ENCODE measurements at regions not wholly inside any gene's neighbourhood (a gene's known extent, or its start where the extent isn't known, plus 50 kb on each side); places are given as distances from the start of the nearest gene placed in this dataset.

DNA sequence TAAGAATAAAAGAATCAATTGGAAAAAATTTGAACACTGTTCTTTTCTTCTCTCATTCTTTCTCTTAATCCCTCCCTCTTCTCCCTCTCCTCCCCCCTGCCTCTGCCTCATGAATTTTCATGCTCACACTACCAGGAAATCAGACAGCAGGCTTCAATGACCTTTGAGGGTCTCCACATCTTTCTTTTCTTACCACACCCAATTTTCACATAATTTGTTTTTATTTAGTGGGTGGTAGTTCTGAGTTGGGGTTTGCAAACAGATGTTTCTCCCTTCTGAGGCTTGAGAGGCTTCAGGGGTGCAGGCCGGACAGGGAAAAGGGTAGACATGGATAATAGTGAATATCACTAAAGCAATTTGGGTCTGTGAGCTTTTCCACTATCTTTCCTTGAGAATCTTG is 95.5 kb downstream of the SPATA19 start:
- no peak for TF ChIP-seq POLR2AphosphoS5 (IDR thresholded peaks at IDR 0.05)
- TF ChIP-seq, protein P1, sequence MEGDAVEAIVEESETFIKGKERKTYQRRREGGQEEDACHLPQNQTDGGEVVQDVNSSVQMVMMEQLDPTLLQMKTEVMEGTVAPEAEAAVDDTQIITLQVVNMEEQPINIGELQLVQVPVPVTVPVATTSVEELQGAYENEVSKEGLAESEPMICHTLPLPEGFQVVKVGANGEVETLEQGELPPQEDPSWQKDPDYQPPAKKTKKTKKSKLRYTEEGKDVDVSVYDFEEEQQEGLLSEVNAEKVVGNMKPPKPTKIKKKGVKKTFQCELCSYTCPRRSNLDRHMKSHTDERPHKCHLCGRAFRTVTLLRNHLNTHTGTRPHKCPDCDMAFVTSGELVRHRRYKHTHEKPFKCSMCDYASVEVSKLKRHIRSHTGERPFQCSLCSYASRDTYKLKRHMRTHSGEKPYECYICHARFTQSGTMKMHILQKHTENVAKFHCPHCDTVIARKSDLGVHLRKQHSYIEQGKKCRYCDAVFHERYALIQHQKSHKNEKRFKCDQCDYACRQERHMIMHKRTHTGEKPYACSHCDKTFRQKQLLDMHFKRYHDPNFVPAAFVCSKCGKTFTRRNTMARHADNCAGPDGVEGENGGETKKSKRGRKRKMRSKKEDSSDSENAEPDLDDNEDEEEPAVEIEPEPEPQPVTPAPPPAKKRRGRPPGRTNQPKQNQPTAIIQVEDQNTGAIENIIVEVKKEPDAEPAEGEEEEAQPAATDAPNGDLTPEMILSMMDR (IDR thresholded peaks at IDR 0.05): no peak
- no peak for TF ChIP-seq POLR2A (IDR thresholded peaks at IDR 0.05)
- TF ChIP-seq EP300 (IDR thresholded peaks at IDR 0.05): no peak

All from suprapubic skin (tissue), 4 donors.